GM12878 (cell line): ENCODE measurements at regions not wholly inside any gene's neighbourhood (a gene's known extent, or its start where the extent isn't known, plus 50 kb on each side); places are given as distances from the start of the nearest gene placed in this dataset.

Source experiments
- ATAC-seq: fragments of 200-7000 bp; cut with Tn5 transposase; 3 replicates; pipeline ENCODE4 v1.9.1; 2020; ENCODE audit warnings: mild to moderate bottlenecking, moderate library complexity
- BruUV-seq: library from RNA; stranded (reverse); fragments of 400-500 nt; replicated peaks from 2 replicates; lab custom pipeline; 2021; lab: Mats Ljungman, UMichigan
- CTCF ChIA-PET: fragments of 300-600 bp; sonication (Branson Sonifier 250); formaldehyde crosslinking; extraction: SDS; loops from one replicate; lab custom pipeline; 2021; ENCODE audit warnings: inconsistent platforms; lab: Yijun Ruan, JAX
- POLR2A ChIA-PET: fragments of 350-600 bp; formaldehyde crosslinking; extraction: SDS; loops from one replicate; lab custom pipeline; 2021; ENCODE audit warnings: inconsistent platforms; lab: Charles Lee
- RAD21 ChIA-PET: fragments of 300-600 bp; sonication (Branson Sonifier 250); formaldehyde crosslinking; loops from one replicate; lab custom pipeline; 2023; ENCODE audit warnings: antibody characterized with exemption; ENCODE audit not compliant: unreplicated experiment; lab: Charles Lee
- SMC1A ChIA-PET: fragments of 300-600 bp; sonication (Branson Sonifier 250); formaldehyde crosslinking; loops from one replicate; lab custom pipeline; 2023; ENCODE audit not compliant: unreplicated experiment, uncharacterized antibody; lab: Charles Lee
- DNase-seq: peaks from one replicate; pipeline ENCODE4 v3.0.0-alpha.2; 2011; ENCODE audit warnings: low read depth, low spot score
- FAIRE-seq: peaks from 3 replicates; lab custom pipeline; 2011; peaks lifted over from hg19 to GRCh38; lab: Jason Lieb, UNC
- H2AFZ ChIP-seq: 2 replicates; pipeline ENCODE4 v1.6.0; 2011; ENCODE audit warnings: low read depth, low read length, control low read depth; ENCODE audit not compliant: control insufficient read depth
- H3K27ac ChIP-seq: 2 replicates; pipeline ENCODE4 v1.5.1; 2011; ENCODE audit warnings: control low read depth; ENCODE audit not compliant: control insufficient read depth, insufficient read depth
- H3K27me3 ChIP-seq, 2 experiments: replicated peaks in 1 of 2; 2 replicates each; pipeline versions ENCODE4 v1.6.0 to v1.6.1; 2011; ENCODE audit warnings: low read length in 1 of 2; ENCODE audit not compliant: control insufficient read depth in 2 of 2, insufficient read depth in 2 of 2
- H3K36me3 ChIP-seq, 2 experiments: 2 replicates each; pipeline ENCODE4 v1.5.1; 2011; ENCODE audit warnings: low read length in 1 of 2; ENCODE audit not compliant: control insufficient read depth in 2 of 2, insufficient read depth in 2 of 2
- H3K4me1 ChIP-seq: 2 replicates; pipeline ENCODE4 v1.6.1; 2011; ENCODE audit warnings: mild to moderate bottlenecking, low read length, moderate library complexity, mixed read lengths; ENCODE audit not compliant: control insufficient read depth, insufficient read depth
- H3K4me2 ChIP-seq: 2 replicates; pipeline ENCODE4 v1.6.0; 2011; ENCODE audit warnings: control low read depth; ENCODE audit not compliant: control insufficient read depth, insufficient read depth
- H3K4me3 ChIP-seq: fragments of 200-600 bp; sonication (generic); 2 replicates; pipeline ENCODE4 v1.5.1; 2016
- H3K79me2 ChIP-seq: 2 replicates; pipeline ENCODE4 v1.6.0; 2011; ENCODE audit warnings: low read length; ENCODE audit not compliant: control insufficient read depth, insufficient read depth
- H3K9ac ChIP-seq: 2 replicates; pipeline ENCODE4 v1.8.0; 2011; ENCODE audit warnings: low read length, control low read depth, mixed read lengths; ENCODE audit not compliant: control insufficient read depth, insufficient read depth
- H3K9me3 ChIP-seq: replicated peaks from 3 replicates; pipeline ENCODE4 v1.5.1; 2011; ENCODE audit warnings: mild to moderate bottlenecking, low read length; ENCODE audit not compliant: control insufficient read depth, insufficient read depth
- H4K20me1 ChIP-seq: 2 replicates; pipeline ENCODE4 v1.6.0; 2011; ENCODE audit not compliant: control insufficient read depth, insufficient read depth
- ATF7 ChIP-seq: fragments of 450-650 bp; IDR thresholded peaks from 2 replicates; pipeline ENCODE4 v1.6.1; 2016; ENCODE audit warnings: low read depth, mild to moderate bottlenecking
- BMI1 ChIP-seq: fragments of 450-650 bp; IDR thresholded peaks from 2 replicates; pipeline ENCODE4 v1.6.1; 2016; ENCODE audit warnings: mild to moderate bottlenecking, moderate library complexity, borderline replicate concordance
- CREB1 ChIP-seq: IDR thresholded peaks from 2 replicates; pipeline ENCODE4 v1.6.1; 2012; ENCODE audit warnings: low read depth, mild to moderate bottlenecking, inconsistent platforms
- ETV6 ChIP-seq, 2 experiments: fragments of 450-650 bp in 1 of 2; IDR thresholded peaks in 1 of 2; conservative IDR thresholded peaks in 1 of 2; 2 replicates each; pipeline ENCODE4 v1.6.1; 2014; ENCODE audit warnings: antibody characterized with exemption in 1 of 2, borderline replicate concordance in 1 of 2, low read depth in 1 of 2, mild to moderate bottlenecking in 1 of 2, moderate library complexity in 1 of 2
- NFXL1 ChIP-seq: fragments of 450-650 bp; IDR thresholded peaks from 2 replicates; pipeline ENCODE4 v1.6.1; 2017; ENCODE audit warnings: antibody characterized with exemption, mild to moderate bottlenecking, borderline replicate concordance
- NR2C2 ChIP-seq: IDR thresholded peaks from 2 replicates; pipeline ENCODE4 v1.6.1; 2011; ENCODE audit warnings: borderline replicate concordance, low read depth; ENCODE audit not compliant: control insufficient read depth, insufficient read length
- SIX5 ChIP-seq: IDR thresholded peaks from 2 replicates; pipeline ENCODE4 v1.6.1; 2011; ENCODE audit warnings: mild to moderate bottlenecking, low read depth, low read length, moderate library complexity; ENCODE audit not compliant: severe bottlenecking
- SMAD5 ChIP-seq: IDR thresholded peaks from 2 replicates; pipeline ENCODE4 v1.6.1; 2016; ENCODE audit warnings: antibody characterized with exemption, low read depth
- YY1 ChIP-seq: IDR thresholded peaks from 2 replicates; pipeline ENCODE4 v1.6.1; 2011; ENCODE audit warnings: low read depth, mild to moderate bottlenecking, low read length
- WGBS: methylation state at CpG from one replicate; pipeline ENCODE4 v1.1.6; 2016; ENCODE audit warnings: low lambda C conversion rate; ENCODE audit not compliant: insufficient replicate concordance, insufficient coverage; ENCODE audit errors: missing lambda C conversion rate; 5-methylcytosine and 5-hydroxymethylcytosine counted together
- in situ Hi-C: fragments of 300-500 bp; cut with MboI; formaldehyde crosslinking; loops from 9 replicates; pipeline ENCODE4 v1.14.3; 2018; ENCODE audit warnings: mixed read lengths
- intact Hi-C: fragments of 100-400 bp; cut with micrococcal nuclease; formaldehyde crosslinking; loops from one replicate; pipeline ENCODE4 v1.14.2; 2022; ENCODE audit not compliant: unreplicated experiment

DNA sequence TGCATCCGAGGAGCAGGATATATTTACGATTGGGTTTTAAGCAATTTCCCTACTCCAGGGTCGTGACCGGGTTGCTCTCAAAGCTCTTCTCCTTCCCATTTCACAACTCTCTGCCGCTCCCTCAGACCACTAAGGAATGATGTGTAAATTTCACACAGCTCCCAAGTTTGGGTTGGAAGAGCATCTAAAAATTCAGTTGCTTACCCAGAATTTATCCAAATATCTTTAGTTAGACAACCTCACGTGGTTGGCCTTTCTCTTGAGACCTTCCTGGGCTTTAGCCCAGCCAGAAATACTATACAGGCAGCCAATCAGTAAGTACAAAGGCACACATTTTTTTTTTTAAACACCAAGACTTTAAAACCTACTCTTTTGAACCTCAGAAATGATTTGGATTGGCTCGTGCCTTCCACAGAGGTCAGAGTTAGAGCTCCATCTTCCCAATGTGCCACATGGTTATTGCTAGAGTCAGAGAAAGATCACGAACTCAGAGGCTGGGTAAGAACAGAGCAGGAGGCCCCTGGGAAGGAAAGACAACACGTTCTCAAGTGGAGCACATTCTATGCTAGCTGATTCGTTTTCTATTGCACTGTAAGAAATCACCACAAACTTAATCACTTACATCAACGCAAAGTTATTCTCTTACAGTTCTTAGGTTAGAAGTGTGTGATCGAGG, 335.4 kb upstream of the MGMT start:
- Histone ChIP-seq H3K4me1 (no peaks in the 10 kb centered on the region), H3K4me2 (no peak overlapping the region), H3K9me3 (no peaks in the 10 kb centered on the region), H3K36me3 (no peaks in the 10 kb centered on the region), H3K79me2 (no peaks in the 10 kb centered on the region), H2AFZ (no peak overlapping the region), H3K4me3 (no peak overlapping the region), H4K20me1 (no peaks in the 10 kb centered on the region), H3K9ac (no peak overlapping the region), H3K27me3 (no peaks in the 10 kb centered on the region), H3K27ac (no peak overlapping the region)
- in situ Hi-C loops = no loop called here
- intact Hi-C loops = no loop called here
- TF ChIP-seq NR2C2 (no peak), BMI1 (no peak), SIX5 (no peak)
- FAIRE-seq = no peak
- WGBS = 20% methylated on average over 12 of the region's 12 CpGs
- ChIA-PET SMC1A (no interaction called here), CTCF (no interaction called here), POLR2A (no interaction called here), RAD21 (no interaction called here)
- no TSS peak for BruUV-seq
- no peak for DNase-seq
- ATAC-seq = no peak

DNA sequence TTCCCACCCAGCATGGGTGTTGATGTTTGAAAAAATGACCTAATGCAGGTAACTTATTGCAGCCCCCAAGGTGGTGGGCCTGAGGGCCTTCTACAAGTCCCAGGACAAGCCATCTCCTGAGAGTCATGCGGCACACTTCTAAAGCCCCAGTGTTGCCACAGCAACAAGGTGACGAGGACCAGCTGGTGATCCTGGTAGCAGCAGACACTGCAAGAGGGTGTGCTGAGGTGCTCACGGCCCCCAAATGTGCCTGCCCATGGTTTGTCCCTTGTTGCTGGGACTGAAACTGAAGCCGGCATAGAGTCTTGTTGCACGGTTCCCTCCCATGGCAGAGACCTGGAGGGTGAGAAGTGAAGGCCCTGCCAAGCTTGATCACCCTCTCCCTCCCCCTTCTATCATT, 333.2 kb upstream of the MGMT start:
- no peaks in the 10 kb centered on the region for H3K79me2 ChIP-seq
- no TSS peak for BruUV-seq

More for the DNA sequence above, 333.2 kb upstream of the MGMT start:
- no peak for TF ChIP-seq SMAD5
- no peak for TF ChIP-seq YY1
- no peak for TF ChIP-seq ATF7
- no peak for TF ChIP-seq NFXL1
- TF ChIP-seq CREB1 = no peak
- TF ChIP-seq ETV6 (conservative IDR thresholded peaks at IDR 0.05 in 1 of 2, IDR thresholded peaks at IDR 0.05 in 1 of 2; ENCODE audit: borderline replicate concordance in 1 of 2, low read depth in 1 of 2) = no peak
- Histone ChIP-seq H2AFZ (no peak overlapping the region), H3K9me3 (no peaks in the 10 kb centered on the region), H3K36me3 (no peaks in the 10 kb centered on the region), H4K20me1 (no peaks in the 10 kb centered on the region), H3K27me3 (no peaks in the 10 kb centered on the region), H3K4me1 (no peaks in the 10 kb centered on the region), H3K27ac (no peak overlapping the region), H3K9ac (no peak overlapping the region), H3K4me3 (no peak overlapping the region), H3K4me2 (no peak overlapping the region)
- WGBS = 22% methylated on average over 5 of the region's 5 CpGs
- in situ Hi-C loops = no loop called here
- FAIRE-seq (no peak), ATAC-seq (no peak), DNase-seq (no peak)
- intact Hi-C loops = no loop called here
- ChIA-PET CTCF (no interaction called here), POLR2A (no interaction called here), SMC1A (no interaction called here), RAD21 (no interaction called here)
